Glutamatergic neuron (in vitro differentiated cells): ENCODE measurements at regions not wholly inside any gene's neighbourhood (a gene's known extent, or its start where the extent isn't known, plus 50 kb on each side); places are given as distances from the start of the nearest gene placed in this dataset.

Source experiments
- DNase-seq: peaks from one replicate; pipeline ENCODE4 v3.0.0; 2022
- H3K27ac Mint-ChIP-seq: one replicate; pipeline ENCODE4 v1.8.0; 2020; ENCODE audit warnings: mild to moderate bottlenecking, mixed read lengths, inconsistent platforms; ENCODE audit not compliant: unreplicated experiment
- H3K27me3 Mint-ChIP-seq: one replicate; pipeline ENCODE4 v1.8.0; 2020; ENCODE audit warnings: mild to moderate bottlenecking, moderate library complexity, mixed read lengths, inconsistent platforms; ENCODE audit not compliant: unreplicated experiment
- H3K36me3 Mint-ChIP-seq: one replicate; pipeline ENCODE4 v1.8.0; 2020; ENCODE audit warnings: mild to moderate bottlenecking, mixed read lengths, inconsistent platforms; ENCODE audit not compliant: unreplicated experiment
- H3K4me1 Mint-ChIP-seq: one replicate; pipeline ENCODE4 v1.8.0; 2020; ENCODE audit warnings: mild to moderate bottlenecking, low read depth, mixed read lengths, inconsistent platforms; ENCODE audit not compliant: unreplicated experiment
- H3K4me3 Mint-ChIP-seq: one replicate; pipeline ENCODE4 v1.8.0; 2020; ENCODE audit warnings: mild to moderate bottlenecking, mixed read lengths, inconsistent platforms; ENCODE audit not compliant: unreplicated experiment
- H3K9me3 Mint-ChIP-seq: one replicate; pipeline ENCODE4 v1.8.0; 2020; ENCODE audit warnings: mild to moderate bottlenecking, moderate library complexity, mixed read lengths, inconsistent platforms; ENCODE audit not compliant: unreplicated experiment
- TF ChIP-seq, protein P1 (sequence below): fragments of 200-600 bp; sonication (generic); IDR thresholded peaks from one replicate; pipeline ENCODE4 v1.5.0; 2021; ENCODE audit not compliant: partially characterized antibody, unreplicated experiment

DNA sequence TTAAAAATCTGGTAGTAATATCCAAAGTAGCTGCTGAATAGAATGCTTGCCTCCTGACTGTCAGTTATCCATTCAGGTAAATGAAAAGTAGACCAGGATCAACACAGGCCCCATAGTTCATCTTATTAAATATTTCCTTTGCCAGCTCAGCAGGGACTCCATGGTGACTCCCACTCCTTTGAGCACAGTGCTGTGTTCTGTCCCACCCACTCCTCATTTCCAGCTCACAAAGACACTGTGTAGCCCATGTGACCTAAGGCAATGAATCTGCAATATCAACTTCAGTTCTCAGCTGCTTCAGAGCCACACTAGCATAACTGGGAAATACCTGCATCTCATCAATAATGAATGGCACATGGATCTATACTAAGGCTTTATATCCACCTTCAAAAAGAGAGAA, 189.5 kb upstream of the MANEA start:
- Mint-ChIP-seq H3K27ac (no peak overlapping the region), H3K27me3 (no peaks in the 10 kb centered on the region), H3K4me3 (no peak overlapping the region), H3K4me1 (no peaks in the 10 kb centered on the region), H3K36me3 (no peaks in the 10 kb centered on the region), H3K9me3 (no peaks in the 10 kb centered on the region)
- DNase-seq = no peak
- TF ChIP-seq, protein P1, sequence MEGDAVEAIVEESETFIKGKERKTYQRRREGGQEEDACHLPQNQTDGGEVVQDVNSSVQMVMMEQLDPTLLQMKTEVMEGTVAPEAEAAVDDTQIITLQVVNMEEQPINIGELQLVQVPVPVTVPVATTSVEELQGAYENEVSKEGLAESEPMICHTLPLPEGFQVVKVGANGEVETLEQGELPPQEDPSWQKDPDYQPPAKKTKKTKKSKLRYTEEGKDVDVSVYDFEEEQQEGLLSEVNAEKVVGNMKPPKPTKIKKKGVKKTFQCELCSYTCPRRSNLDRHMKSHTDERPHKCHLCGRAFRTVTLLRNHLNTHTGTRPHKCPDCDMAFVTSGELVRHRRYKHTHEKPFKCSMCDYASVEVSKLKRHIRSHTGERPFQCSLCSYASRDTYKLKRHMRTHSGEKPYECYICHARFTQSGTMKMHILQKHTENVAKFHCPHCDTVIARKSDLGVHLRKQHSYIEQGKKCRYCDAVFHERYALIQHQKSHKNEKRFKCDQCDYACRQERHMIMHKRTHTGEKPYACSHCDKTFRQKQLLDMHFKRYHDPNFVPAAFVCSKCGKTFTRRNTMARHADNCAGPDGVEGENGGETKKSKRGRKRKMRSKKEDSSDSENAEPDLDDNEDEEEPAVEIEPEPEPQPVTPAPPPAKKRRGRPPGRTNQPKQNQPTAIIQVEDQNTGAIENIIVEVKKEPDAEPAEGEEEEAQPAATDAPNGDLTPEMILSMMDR = no peak

DNA sequence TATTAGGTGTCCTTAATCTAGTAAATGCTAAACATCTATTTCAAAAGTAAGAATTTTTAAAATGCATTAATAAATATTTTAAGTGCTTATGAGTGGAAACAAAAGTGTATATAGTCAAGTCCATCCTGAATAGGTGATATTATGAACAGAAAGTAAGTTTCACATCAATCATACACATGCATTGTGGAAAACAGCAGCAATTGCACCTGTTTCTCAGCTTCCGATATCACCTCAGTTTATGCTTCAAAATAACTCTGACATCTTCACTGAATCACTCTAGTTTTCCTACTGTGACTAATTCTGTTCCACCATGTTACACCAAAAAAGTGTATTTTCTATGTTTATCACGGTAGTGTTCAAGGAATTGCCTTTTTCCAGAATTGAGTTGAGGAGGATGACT, 172.6 kb upstream of the MANEA start:
- no peaks in the 10 kb centered on the region for H3K27me3 Mint-ChIP-seq
- TF ChIP-seq, protein P1 = no peak
- no peaks in the 10 kb centered on the region for H3K36me3 Mint-ChIP-seq
- H3K4me3 Mint-ChIP-seq = no peak overlapping the region
- no peaks in the 10 kb centered on the region for H3K9me3 Mint-ChIP-seq
- H3K27ac Mint-ChIP-seq = no peak overlapping the region
- H3K4me1 Mint-ChIP-seq = no peaks in the 10 kb centered on the region
- DNase-seq = no peak

DNA sequence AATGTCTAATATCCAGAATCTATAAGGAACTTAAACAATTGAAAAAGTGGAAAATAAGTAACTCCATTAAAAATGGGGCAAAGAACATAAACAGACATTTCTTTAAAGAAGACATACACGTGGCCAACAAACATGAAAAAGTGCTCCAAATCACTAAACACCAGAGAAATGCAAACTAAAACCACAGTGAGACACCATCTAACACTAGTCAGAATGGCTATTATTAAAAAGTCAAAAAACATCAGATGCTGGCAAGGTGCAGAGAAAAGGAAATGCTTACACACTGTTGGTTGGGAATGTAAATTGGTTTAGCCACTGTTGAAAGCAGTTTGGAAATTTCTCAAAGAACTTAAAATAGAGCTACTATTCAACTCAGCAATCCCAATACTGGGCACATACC, 169.2 kb upstream of the MANEA start:
- Mint-ChIP-seq H3K36me3 (no peaks in the 10 kb centered on the region), H3K4me3 (no peak overlapping the region), H3K27ac (no peak overlapping the region), H3K27me3 (no peaks in the 10 kb centered on the region), H3K4me1 (no peaks in the 10 kb centered on the region), H3K9me3 (no peaks in the 10 kb centered on the region)
- no peak for DNase-seq
- TF ChIP-seq, protein P1 = no peak

DNA sequence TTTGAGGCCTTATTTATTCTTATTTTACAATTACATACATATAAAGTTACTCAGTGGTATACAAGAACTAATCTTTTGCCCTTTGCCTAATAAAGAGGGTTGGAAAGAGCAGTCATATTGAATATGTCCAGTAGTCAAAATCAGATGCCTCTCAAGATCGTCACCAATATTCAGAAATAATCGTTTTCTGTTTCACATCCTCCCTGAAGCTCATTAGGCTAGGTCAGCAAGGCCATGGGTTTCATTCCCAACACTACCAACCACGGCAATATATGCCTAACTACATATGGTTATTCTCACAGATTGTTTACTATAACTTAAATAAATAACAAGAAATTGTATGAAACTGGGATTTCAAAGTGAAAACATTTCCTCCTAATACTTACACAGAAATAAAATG, 167.2 kb upstream of the MANEA start:
- Mint-ChIP-seq H3K4me1 (no peaks in the 10 kb centered on the region), H3K36me3 (no peaks in the 10 kb centered on the region), H3K27ac (no peak overlapping the region), H3K4me3 (no peak overlapping the region), H3K9me3 (no peaks in the 10 kb centered on the region), H3K27me3 (no peaks in the 10 kb centered on the region)
- no peak for DNase-seq
- TF ChIP-seq, protein P1 = no peak

DNA sequence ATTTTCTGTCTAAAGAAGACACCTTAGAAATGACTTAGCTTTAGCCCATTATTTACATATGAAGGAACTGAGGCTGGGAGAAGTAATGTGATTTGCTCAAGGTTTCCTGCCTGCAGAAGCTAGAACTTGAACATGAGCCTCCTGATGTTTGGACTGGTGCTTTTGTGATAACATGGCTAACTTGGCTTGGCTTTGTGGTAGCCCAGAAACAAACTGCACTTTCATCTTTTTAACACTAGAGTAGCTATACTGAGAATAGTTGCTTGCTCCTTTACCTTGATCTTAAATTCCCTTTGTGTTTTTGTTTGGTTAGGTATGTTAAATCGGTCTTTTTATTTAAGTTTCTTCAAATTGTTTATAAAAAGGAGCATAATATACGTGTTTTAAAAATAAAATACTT, 163.5 kb upstream of the MANEA start:
- no peaks in the 10 kb centered on the region for H3K27me3 Mint-ChIP-seq
- H3K4me1 Mint-ChIP-seq = no peaks in the 10 kb centered on the region
- no peaks in the 10 kb centered on the region for H3K36me3 Mint-ChIP-seq
- no peak overlapping the region for H3K27ac Mint-ChIP-seq
- TF ChIP-seq, protein P1 = no peak
- DNase-seq = no peak
- no peak overlapping the region for H3K4me3 Mint-ChIP-seq
- no peaks in the 10 kb centered on the region for H3K9me3 Mint-ChIP-seq
